HFFc6 (cell line): ENCODE measurements at regions not wholly inside any gene's neighbourhood (a gene's known extent, or its start where the extent isn't known, plus 50 kb on each side); places are given as distances from the start of the nearest gene placed in this dataset.
"Not testable (repeated sequence)": the region's sequence is repeated elsewhere in the genome, so short reads cannot be mapped to it uniquely, and the experiment has no call there.

Experiments used
- DNase-seq: peaks from one replicate; pipeline ENCODE4 v3.0.0-alpha.2; 2018
- H3K27ac Mint-ChIP-seq: 2 replicates; pipeline ENCODE4 v1.8.0; 2020; ENCODE audit warnings: mild to moderate bottlenecking, mixed read lengths
- H3K27me3 Mint-ChIP-seq: 2 replicates; pipeline ENCODE4 v1.8.0; 2021; ENCODE audit warnings: mild to moderate bottlenecking, moderate library complexity, mixed read lengths; ENCODE audit not compliant: insufficient read depth
- H3K36me3 Mint-ChIP-seq: 2 replicates; pipeline ENCODE4 v1.8.0; 2021; ENCODE audit warnings: low read depth, mixed read lengths
- H3K4me1 Mint-ChIP-seq: 2 replicates; pipeline ENCODE4 v1.8.0; 2020; ENCODE audit warnings: low read depth, mixed read lengths
- H3K4me3 Mint-ChIP-seq: 2 replicates; pipeline ENCODE4 v1.8.0; 2020; ENCODE audit warnings: mild to moderate bottlenecking, moderate library complexity, mixed read lengths
- H3K9me3 Mint-ChIP-seq: 2 replicates; pipeline ENCODE4 v1.8.0; 2020; ENCODE audit warnings: mild to moderate bottlenecking, mixed read lengths
- CTCF ChIP-seq: fragments of 200-600 bp; sonication (generic); IDR thresholded peaks from 2 replicates; pipeline ENCODE4 v1.5.0; 2021; ENCODE audit warnings: antibody characterized with exemption, mild to moderate bottlenecking

GRCh38 chr3:27797773-27798172 is 75.7 kb upstream of the EOMES start:
- H3K36me3 Mint-ChIP-seq = no peaks in the 10 kb centered on the region
- no peak for TF ChIP-seq CTCF
- no peak for DNase-seq

GRCh38 chr3:27800261-27800660 is 78.1 kb upstream of the EOMES start:
- H3K4me1 Mint-ChIP-seq = no peaks in the 10 kb centered on the region
- DNase-seq = peak; percentile 2
- TF ChIP-seq CTCF = no peak
- peaks cover 1% of the 10 kb centered on the region; the same call in 1 of the 2 replicates for H3K27me3 Mint-ChIP-seq
- no peaks in the 10 kb centered on the region for H3K9me3 Mint-ChIP-seq
- no peaks in the 10 kb centered on the region for H3K36me3 Mint-ChIP-seq
- no peak overlapping the region for H3K4me3 Mint-ChIP-seq
- no peak overlapping the region for H3K27ac Mint-ChIP-seq

More at GRCh38 chr3:27797773-27798172, 75.7 kb upstream of the EOMES start:
- Mint-ChIP-seq H3K27ac (no peak overlapping the region), H3K4me1 (no peaks in the 10 kb centered on the region), H3K9me3 (no peaks in the 10 kb centered on the region), H3K4me3 (no peak overlapping the region), H3K27me3 (peaks cover 3% of the 10 kb centered on the region; the same call in 1 of the 2 replicates)

- no peak for DNase-seq
- Mint-ChIP-seq H3K4me1 (no peaks in the 10 kb centered on the region), H3K4me3 (no peak overlapping the region), H3K9me3 (no peaks in the 10 kb centered on the region), H3K36me3 (no peaks in the 10 kb centered on the region), H3K27me3 (peaks cover 1% of the 10 kb centered on the region; the same call in 1 of the 2 replicates), H3K27ac (no peak overlapping the region)
- no peak for TF ChIP-seq CTCF
Measured at GRCh38 chr3:27802425-27802824, 80.3 kb upstream of the EOMES start.

GRCh38 chr3:27802849-27803248 is 80.7 kb upstream of the EOMES start:
- Mint-ChIP-seq H3K27me3 (peaks cover 1% of the 10 kb centered on the region; the same call in 1 of the 2 replicates), H3K27ac (no peak overlapping the region), H3K4me1 (no peaks in the 10 kb centered on the region), H3K4me3 (no peak overlapping the region), H3K9me3 (no peaks in the 10 kb centered on the region), H3K36me3 (no peaks in the 10 kb centered on the region)
- DNase-seq = no peak
- no peak for TF ChIP-seq CTCF

GRCh38 chr3:27805282-27805681 is 83.2 kb upstream of the EOMES start:
- Mint-ChIP-seq H3K36me3 (no peaks in the 10 kb centered on the region), H3K27me3 (no peaks in the 10 kb centered on the region), H3K27ac (no peak overlapping the region), H3K4me3 (no peak overlapping the region), H3K9me3 (no peaks in the 10 kb centered on the region), H3K4me1 (no peaks in the 10 kb centered on the region)
- DNase-seq = no peak
- no peak for TF ChIP-seq CTCF

GRCh38 chr3:27813255-27813654 is 91.1 kb upstream of the EOMES start:
- no peaks in the 10 kb centered on the region for H3K4me1 Mint-ChIP-seq
- peaks cover 2% of the 10 kb centered on the region; the same call in 1 of the 2 replicates for H3K27me3 Mint-ChIP-seq
- H3K4me3 Mint-ChIP-seq = no peak overlapping the region
- no peak overlapping the region for H3K27ac Mint-ChIP-seq
- H3K9me3 Mint-ChIP-seq = no peaks in the 10 kb centered on the region
- DNase-seq = no peak
- no peak for TF ChIP-seq CTCF
- H3K36me3 Mint-ChIP-seq = no peaks in the 10 kb centered on the region

GRCh38 chr3:27821609-27822008 is 99.5 kb upstream of the EOMES start:
- H3K27ac Mint-ChIP-seq, H3K4me3 Mint-ChIP-seq, H3K4me1 Mint-ChIP-seq, H3K27me3 Mint-ChIP-seq, H3K9me3 Mint-ChIP-seq, H3K36me3 Mint-ChIP-seq, DNase-seq: not testable (repeated sequence)
